ENCODE measurements at regions not wholly inside any gene's neighbourhood (a gene's known extent, or its start where the extent isn't known, plus 50 kb on each side); places are given as distances from the start of the nearest gene placed in this dataset.

- no peak for DNase-seq
Measured at GRCh38 chr10:124226271-124227054, 133.1 kb upstream of the CHST15 start.

DNA sequence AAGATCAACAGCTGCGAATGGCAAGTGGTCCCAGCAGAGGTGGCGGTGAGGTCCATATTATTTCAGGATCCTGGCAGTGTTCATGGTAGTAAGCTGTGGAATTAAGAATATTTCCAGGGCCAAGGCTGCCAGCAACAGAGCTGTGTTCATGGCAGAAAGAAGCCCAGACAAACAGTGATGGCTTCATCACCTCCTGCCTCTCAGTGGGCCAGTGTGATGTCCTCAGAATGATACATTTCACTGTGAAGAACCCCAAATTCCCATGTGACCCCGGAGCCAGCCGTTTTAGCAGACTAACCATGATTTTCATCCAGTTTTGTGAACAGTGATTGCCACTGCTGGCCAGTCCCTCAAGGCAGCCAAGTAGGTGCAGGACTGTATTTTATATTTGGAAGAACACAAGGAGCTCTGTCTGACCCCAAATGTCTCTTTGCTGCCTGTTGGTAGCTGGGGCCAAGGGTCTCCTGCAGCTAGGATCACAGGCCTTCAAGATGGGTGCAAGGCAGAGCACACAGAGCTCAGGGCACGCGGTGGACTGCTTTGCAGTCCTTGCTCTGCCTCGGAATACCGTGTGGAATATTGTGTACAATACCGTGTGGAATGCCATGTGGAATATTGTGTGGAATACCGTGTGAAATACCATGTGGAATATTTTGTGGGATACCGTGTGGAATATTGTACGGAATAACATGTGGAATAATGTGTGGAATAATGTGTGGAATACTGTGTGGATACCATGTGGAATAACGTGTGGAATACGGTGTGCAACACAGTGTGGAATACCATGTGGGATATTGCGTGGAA lies 132.3 kb upstream of the CHST15 start:
- DNase-seq = peak in 1 of 2 donors; percentile 27

GRCh38 chr10:124225029-124225466 lies 131.7 kb upstream of the CHST15 start:
- DNase-seq = no peak

GRCh38 chr10:124224331-124225028 lies 131.1 kb upstream of the CHST15 start:
- no peak for DNase-seq

DNA sequence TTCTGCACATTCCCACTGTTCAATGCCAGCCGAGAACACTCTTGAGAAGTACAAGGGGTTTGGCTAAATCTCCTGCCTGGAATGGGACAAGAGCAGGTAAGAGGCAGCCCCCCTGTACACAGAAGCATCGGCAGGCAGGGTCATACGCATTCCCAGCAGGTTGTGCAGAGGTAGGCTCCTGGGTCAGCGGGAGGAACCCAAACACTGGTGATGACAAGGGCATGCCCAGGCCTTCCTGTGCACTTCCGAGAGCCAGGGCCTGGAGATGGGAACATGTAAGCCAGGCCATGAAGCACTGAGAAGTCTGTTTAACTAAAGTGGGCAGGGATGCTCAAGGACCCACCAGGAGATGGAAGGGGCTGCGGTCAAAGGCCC lies 130.3 kb upstream of the CHST15 start:
- DNase-seq = no peak

GRCh38 chr10:124222988-124223710 lies 129.8 kb upstream of the CHST15 start:
- DNase-seq = no peak

DNA sequence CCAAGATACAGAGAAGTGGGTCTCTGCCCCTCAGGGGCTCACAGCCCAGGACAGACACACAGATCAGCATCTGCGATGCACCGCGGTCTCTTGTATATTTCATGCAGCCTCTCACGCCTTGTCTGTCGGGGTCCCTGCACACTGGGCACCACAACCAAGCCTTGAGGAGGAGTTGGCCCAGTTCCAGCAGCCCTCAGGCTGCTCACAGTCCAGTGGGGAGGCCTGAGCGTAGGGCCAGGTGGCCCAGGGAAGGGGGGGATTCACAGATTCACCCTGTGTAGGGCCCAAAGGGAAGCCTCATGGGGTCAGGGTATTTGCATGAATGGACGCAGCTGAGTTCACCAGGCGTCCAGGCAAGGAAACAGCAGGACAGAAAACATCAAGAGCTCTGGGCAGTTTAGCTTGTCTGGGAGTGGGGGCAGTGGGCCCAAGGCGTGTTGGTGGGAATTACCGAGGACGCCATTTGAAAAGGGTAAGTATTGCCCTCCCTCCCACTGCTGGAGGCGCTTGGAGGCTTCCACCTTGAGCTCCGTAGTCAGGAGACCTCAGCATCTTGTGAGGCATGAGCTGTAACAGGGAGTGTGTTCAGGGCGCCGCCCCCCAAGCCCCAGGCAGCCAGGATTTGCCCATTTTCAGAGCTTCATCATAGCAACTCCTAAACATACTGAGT lies 129.1 kb upstream of the CHST15 start:
- no peak for DNase-seq

DNA sequence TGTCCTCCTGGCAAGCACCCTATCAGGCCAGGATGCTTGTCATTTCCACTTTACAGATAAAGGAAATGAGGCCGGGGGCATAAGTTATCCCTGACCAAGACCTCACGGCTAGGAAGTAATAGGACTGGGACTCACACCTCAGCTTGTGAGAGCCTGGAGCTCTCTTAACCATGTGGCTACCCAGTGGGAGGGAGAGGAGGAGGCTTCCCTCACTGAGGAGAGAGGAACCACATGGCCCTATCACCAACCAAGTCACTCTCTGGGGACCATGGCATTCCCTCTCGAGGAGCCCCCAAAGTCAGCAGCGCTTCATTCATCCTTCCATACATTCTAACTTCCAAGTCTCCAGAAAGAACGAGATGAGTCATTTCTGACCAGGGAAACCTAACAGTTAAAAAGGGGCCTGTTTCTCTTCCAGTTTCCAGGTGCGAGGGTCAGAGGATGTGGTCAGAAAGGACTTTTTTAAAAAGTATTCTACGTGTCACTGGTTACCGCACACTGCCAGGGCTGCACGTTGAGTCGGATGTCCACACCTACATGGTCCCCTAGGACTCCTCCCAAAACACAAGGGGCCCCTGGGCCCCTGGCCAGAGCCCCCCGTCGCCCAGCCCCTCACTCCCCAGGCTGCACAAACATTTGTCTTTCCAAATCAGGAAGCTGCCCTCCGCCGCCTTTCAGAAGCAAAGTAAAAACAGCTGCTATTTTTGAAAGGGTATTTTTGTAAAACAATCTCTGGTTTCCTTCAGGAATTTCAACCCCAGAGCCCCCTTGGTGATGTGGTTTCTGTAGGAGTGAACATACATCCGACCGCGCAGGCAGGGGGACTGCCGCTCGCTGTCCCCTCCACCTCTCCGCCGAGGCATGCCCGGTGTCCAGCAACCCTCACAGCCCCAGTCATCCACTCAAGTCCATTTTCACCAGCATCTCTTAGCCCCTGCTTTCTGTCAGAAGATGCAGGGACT lies 128.2 kb upstream of the CHST15 start:
- DNase-seq = peak in 1 of 2 donors; percentile 44

DNA sequence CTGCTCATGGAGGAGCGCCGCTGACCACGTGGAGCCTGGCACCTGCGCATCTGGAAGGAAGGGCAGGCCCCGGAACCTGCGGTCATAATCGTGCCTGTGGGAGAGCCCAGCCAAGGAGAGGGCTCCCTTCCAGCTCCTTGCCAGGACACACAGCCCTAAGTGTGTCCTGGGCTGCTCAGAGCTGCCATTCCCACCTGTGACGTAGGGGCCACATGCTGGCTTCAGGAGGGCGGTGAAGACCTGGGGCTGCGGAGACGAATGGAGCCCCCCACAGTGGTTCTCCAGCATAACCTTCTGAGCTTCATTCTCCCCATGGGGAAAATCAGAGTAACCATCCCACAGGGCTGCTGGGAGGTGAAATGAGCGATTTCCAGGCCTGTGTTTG lies 127.6 kb upstream of the CHST15 start:
- no peak for DNase-seq

DNA sequence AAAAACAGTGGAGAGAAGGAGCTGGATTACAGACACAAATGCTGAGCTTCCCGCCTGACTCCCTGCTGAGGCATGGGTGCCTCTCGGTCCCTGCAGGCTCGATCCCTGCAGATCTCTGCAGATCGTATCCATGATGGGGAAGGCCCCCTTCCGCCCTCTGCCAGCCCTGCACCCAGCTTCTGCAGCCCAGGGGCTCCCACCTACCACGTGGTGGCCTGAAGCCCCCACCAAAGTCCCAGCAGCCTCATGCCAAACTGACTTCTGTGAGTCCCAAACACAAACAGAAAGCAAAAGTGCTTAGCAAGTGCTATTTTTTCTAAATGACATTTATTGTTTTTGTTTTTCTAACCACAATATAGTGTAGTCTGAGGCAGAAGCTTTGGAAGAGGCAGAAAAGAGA lies 127.1 kb upstream of the CHST15 start:
- DNase-seq = no peak

DNA sequence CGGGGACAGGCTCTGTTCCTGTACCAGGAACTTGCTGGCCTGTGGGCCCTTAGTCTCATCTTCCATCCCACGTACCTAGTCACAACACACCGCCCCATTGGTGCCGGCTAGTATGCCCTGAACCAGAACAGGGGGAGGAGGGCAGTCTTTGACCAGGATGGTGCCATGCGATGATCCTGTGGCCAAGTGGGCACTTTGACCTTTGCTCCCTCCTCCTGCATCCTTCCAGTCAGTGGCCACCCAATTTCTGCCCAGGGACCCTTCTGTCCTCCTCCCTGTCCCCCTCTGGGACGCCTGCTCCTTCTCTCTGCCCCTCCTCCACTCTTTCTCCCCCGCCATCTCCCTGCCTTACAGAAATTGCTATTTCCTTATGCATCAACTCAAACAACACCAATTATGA lies 126.3 kb upstream of the CHST15 start:
- no peak for DNase-seq

GRCh38 chr10:124219062-124219461 lies 125.7 kb upstream of the CHST15 start:
- DNase-seq = no peak

DNA sequence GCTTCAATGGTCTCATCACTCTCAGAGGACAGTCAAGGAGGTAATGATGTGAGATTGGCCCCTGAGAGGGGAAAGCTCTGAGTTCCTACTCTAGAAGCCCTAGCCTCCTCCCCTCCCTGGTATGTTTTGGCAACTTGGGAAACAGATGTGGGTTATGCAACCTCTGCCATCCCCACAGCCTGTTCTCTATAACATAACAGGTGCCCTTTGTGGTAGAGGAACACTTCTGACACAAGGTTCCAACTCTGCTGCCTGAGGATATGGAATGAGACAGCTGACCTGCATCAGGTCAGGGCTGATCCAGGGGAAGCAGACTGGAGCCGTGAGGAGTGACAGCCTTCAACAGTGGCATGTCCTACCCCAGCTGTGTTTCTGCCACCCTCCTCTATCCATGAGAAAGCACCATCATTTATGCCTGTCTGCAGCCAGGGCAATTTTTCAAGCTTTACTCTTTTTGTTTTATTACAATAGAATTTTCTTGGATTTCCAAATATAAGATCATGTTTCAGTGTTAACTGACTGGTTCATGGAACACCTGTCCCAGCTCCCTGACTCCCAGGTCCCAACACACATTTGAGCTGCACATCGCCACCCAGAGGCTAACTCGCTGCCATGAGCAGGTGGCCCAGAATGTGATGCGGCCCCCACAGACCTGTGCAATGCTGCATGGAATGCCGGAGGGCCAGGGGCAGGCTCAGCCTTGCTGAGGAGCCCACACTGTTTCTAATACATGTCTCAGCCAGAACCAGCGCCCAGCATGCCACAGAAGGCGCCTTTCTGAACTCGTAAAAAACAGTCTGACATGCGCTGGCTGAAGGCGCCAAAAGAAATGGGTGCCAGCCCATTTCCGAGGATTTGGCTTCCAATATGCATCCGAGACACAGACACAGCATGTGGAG lies 124.8 kb upstream of the CHST15 start:
- no peak for DNase-seq

DNA sequence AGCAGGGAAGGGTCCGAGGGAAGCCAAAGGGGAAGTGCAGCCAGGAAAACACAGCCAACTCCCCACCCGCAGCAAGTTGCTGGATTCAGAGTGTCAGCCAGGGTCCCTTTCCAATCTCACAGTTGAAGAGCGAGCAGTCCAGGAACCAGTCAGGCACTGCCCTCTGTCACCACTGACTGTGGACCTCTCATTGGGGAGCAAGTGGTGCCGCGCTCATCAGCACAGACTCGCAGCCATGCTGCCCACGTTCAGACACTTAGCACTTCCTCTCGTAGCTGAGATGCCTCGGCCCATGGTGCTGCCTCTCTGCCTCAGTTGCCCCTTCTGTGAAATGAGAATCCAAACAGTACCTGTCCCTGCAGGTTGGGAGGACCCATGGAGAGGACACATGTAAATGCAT lies 123.6 kb upstream of the CHST15 start:
- DNase-seq = peak in 1 of 2 donors; percentile 21

GRCh38 chr10:124214610-124215375 lies 121.4 kb upstream of the CHST15 start:
- no peak for DNase-seq

DNA sequence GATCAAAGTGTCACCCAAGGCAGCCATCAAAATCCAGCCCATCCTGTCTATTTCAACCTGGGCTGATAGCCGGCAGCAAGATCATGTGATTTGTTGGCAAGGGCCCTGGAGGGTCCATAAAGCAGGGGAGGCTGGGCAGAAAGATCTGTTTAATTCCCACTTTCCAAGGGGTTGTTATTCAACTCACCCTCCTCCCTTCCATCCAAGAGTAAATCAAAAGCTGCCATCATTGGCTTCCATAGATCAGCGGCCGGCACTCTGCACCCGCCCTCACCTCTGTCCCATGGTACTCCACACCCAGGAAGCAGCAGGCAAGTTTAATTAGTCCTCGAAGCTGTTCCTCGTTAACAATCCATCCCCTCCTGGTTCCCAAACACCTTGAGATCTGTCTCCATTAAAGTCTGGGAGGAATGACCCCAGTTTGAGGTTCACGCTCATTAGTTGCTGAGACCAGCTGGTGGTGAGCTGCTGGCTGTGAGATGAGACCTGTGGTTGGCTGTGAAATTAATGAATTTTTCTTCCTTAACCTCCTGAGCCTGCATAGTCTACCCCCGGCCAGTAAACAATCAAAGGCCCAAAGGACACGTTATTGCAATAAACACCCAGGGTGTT lies 120.6 kb upstream of the CHST15 start:
- DNase-seq = no peak

DNA sequence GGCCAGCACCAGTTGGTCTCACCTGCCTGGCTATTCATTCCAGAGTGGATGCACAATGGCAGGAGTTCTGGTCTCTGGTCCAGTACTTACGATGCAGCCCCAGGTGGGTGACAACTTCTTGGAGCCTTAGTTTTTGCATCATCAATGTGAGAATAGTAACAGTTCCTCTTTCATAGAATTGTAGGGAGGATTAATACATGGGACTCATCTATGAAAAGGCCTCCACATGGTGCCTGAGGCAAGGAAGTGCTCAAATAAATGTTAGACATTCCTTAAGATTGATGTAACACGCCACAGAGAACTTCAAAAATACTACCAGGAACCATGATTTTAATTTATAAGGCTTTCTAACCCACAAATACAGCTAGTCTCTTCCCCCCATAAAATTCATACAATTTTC lies 120.1 kb upstream of the CHST15 start:
- DNase-seq = no peak

- DNase-seq = no peak
Measured at GRCh38 chr10:124212702-124213101, 119.3 kb upstream of the CHST15 start.

DNA sequence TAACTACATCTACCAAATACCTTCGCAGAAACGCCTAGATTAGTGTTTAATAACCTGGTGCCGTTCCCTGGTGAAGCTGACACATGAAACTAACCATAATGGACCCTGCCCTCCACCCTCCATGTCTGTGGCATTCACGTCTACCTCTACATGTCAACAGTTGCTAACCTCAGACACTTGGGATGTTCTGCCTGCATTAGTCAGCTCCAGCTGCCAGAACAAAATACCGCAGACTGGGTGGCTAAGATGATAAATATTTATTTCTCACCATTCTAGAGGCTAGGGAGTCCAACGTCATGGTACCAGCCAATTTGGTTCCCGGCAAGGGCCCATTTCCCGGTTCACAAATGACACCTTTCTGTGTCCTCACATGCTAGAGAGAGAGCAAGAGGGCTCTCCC lies 118.5 kb upstream of the CHST15 start:
- DNase-seq = no peak

Measured in inflammatory macrophage (primary cell).